Fibroblast of upper back skin (primary cell): ENCODE measurements at regions not wholly inside any gene's neighbourhood (a gene's known extent, or its start where the extent isn't known, plus 50 kb on each side); places are given as distances from the start of the nearest gene placed in this dataset.

Source experiments
- DNase-seq: peaks from one replicate; pipeline ENCODE4 v3.0.0-alpha.2; 2013

- no peak for DNase-seq
These were observed 1226.8 kb upstream of the NUDT12 start for GRCh38 chr5:104789366-104789765.

GRCh38 chr5:104785097-104785496 lies 1222.5 kb upstream of the NUDT12 start:
- no peak for DNase-seq

GRCh38 chr5:104774372-104774771 lies 1211.8 kb upstream of the NUDT12 start:
- DNase-seq, result no peak

- DNase-seq, result no peak
These were observed 1201.6 kb upstream of the NUDT12 start for GRCh38 chr5:104764197-104764596.

- DNase-seq, result peak; percentile 4
These were observed 1200.6 kb upstream of the NUDT12 start for GRCh38 chr5:104763216-104763615.

- DNase-seq, result no peak
These were observed 1195.3 kb upstream of the NUDT12 start for GRCh38 chr5:104757915-104758314.

GRCh38 chr5:104755806-104756205 lies 1193.2 kb upstream of the NUDT12 start:
- DNase-seq, result no peak

- DNase-seq, result no peak
These were observed 1191.9 kb upstream of the NUDT12 start for GRCh38 chr5:104754311-104754995.

- no peak for DNase-seq
These were observed 1189.4 kb upstream of the NUDT12 start for GRCh38 chr5:104751969-104752368.

GRCh38 chr5:104739905-104740304 lies 1177.3 kb upstream of the NUDT12 start:
- no peak for DNase-seq

- DNase-seq, result no peak
These were observed 1176.9 kb upstream of the NUDT12 start for GRCh38 chr5:104739503-104739902.

- DNase-seq, result no peak
These were observed 1173.5 kb upstream of the NUDT12 start for GRCh38 chr5:104736073-104736472.

- DNase-seq, result no peak
These were observed 1171.5 kb upstream of the NUDT12 start for GRCh38 chr5:104734046-104734445.

- peak; percentile 23 for DNase-seq
These were observed 1170.6 kb upstream of the NUDT12 start for GRCh38 chr5:104733063-104733669.

GRCh38 chr5:104731331-104731730 lies 1168.7 kb upstream of the NUDT12 start:
- DNase-seq, result no peak

- DNase-seq, result no peak
These were observed 1145.4 kb upstream of the NUDT12 start for GRCh38 chr5:104708027-104708426.

GRCh38 chr5:104706600-104706999 lies 1144.0 kb upstream of the NUDT12 start:
- no peak for DNase-seq

GRCh38 chr5:104702212-104702611 lies 1139.6 kb upstream of the NUDT12 start:
- no peak for DNase-seq

- DNase-seq, result no peak
These were observed 1136.8 kb upstream of the NUDT12 start for GRCh38 chr5:104699438-104699837.

- no peak for DNase-seq
These were observed 1098.7 kb upstream of the NUDT12 start for GRCh38 chr5:104661256-104661655.

- DNase-seq, result no peak
These were observed 1096.9 kb upstream of the NUDT12 start for GRCh38 chr5:104659497-104659896.

GRCh38 chr5:104652271-104652861 lies 1089.8 kb upstream of the NUDT12 start:
- DNase-seq, result no peak

GRCh38 chr5:104650313-104651055 lies 1087.9 kb upstream of the NUDT12 start:
- DNase-seq, result no peak

GRCh38 chr5:104646416-104646815 lies 1083.8 kb upstream of the NUDT12 start:
- DNase-seq, result no peak
